HG03378 (cell line): ENCODE measurements at regions not wholly inside any gene's neighbourhood (a gene's known extent, or its start where the extent isn't known, plus 50 kb on each side); places are given as distances from the start of the nearest gene placed in this dataset.
"Not testable (repeated sequence)": the region's sequence is repeated elsewhere in the genome, so short reads cannot be mapped to it uniquely, and the experiment has no call there.

ENCODE experiments used
- ATAC-seq: cut with Tn5 transposase; IDR thresholded peaks from one replicate; pipeline ENCODE4 v1.9.1; 2021; ENCODE audit warnings: mild to moderate bottlenecking, moderate library complexity; ENCODE audit not compliant: unreplicated experiment

DNA sequence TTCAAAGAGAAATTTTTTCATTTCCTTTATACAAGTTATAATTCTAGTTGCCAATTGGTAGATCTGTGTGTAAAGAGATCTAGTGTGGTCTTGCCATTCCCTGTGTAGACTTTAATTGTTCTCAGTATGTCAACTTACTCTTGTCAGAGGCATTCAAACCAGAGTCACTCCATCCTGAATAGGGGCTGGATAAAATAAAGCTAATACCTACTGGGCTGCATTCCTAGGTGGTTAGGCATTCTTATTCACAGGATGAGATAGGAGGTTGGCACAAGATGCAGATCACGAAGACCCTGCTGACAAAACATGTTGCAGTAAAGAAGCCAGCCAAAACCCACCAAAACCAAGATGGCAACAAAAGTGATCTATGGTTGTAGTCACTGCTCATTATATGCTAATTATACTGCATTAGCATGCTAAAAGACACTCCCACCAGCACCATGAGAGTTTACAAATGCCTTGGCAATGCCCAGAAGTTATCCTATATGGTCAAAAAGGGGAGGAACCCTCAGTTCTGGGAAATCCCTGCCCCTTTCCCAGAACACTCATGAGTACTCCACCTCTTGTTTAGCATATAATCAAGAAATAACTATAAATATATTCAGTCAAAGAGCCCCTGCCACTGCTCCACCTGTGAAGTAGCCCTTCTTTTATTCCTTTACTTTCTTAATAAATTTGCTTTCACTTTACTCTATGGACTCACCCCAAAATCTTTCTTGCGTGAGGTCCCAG, 74.0 kb upstream of the ADAMTS5 start:
- no peak for ATAC-seq

GRCh38 chr21:27036736-27037301, 69.9 kb upstream of the ADAMTS5 start:
- no peak for ATAC-seq

DNA sequence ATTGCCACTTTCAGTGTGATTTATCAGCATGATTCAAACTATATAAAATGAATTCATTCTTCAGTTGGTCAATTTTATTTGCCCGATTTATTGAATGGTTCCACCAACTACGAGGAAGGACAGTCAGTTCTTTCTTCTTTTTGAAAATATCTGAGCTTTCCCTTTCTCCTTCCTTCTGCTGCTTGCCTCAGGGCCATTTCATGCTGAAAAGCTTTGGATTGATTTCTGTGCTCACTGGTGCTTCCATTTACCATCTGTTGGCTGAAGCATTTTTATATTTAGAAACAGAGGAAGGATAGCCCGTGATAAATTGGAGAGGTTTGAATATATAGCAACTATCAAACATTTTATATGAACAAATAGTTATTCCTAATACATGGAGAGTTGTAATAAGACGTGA, 68.9 kb upstream of the ADAMTS5 start:
- ATAC-seq: no peak

DNA sequence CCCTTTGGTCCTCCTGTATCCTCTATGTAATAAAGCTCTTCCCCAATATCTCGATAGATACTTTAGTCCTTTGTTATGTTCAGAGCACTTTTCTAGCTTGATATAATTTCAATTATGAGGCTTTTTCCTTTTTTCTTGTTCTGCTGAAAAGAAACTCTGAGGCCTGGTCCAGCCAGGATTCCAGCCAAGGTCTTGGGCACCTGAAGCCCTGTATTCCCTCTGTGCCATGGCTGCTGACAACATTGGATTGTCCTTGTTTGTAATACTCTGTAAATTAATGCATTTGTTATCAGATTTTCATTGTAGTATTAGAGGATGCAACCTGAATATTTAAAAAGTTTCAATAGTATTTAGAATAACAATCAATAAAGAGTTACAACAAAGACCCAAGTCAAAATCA, 67.9 kb upstream of the ADAMTS5 start:
- ATAC-seq: no peak

- ATAC-seq: no peak
Observed at GRCh38 chr21:27033471-27033870, 66.6 kb upstream of the ADAMTS5 start.

GRCh38 chr21:27026501-27026900, 59.6 kb upstream of the ADAMTS5 start:
- ATAC-seq: no peak

- ATAC-seq: not testable (repeated sequence)
Observed at GRCh38 chr21:27025708-27026107, 58.8 kb upstream of the ADAMTS5 start.

DNA sequence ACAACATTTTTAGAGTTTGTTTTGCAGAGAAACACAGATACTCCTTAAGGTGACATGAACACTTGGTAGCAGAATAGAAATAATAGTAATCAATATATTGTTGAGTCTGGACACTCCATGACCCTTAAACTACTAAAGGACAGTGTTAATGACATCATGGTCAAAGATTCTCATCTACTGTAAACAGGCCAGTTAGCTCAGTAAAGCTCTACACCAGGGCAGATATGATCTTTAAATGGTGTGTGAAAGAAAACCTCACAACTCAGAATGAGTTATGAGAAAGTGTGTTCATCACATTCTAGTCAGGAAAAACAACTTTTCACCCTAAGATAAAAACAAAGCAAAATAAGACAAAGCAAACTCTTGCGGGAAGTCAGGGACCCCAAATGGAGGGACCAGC, 58.1 kb upstream of the ADAMTS5 start:
- no peak for ATAC-seq

- ATAC-seq: no peak
Observed at GRCh38 chr21:27024301-27024700, 57.4 kb upstream of the ADAMTS5 start.

DNA sequence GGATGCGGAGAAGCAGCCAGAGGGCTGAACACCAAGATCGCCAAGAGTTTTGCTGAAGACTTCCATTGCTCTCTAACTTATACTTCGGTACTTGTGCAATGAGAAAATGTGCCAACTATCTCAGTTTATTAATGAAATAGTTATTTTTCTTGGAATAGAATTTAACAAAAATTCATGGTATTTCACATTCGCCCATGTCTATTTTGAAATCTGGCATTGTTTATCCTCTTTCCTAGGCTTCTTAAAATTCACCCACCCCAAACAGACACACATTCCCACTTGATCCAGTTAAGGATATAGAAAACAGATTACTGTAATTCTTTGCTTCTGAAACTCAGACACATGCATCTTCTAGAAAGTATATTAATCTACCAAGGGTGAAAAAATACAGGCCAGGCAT, 56.3 kb upstream of the ADAMTS5 start:
- no peak for ATAC-seq

DNA sequence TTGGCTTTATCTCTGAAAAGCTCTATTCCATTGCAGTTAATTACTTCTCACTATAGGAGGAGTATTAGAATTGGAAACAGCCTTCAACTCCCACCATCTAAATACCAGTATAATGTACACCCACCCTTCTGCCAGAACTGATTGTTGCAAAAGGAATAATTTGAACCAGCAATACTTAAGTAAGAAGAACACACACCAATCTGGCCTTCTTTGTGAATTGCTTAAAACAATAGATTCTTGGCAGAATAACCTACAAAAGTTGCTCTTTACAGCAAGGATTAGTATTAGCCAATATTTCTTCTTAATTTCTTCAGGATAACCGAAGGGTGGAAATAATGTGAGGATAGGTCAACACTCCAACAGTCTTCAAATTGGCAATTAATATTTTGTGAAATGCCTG, 54.9 kb upstream of the ADAMTS5 start:
- no peak for ATAC-seq

GRCh38 chr21:27021046-27021445, 54.2 kb upstream of the ADAMTS5 start:
- no peak for ATAC-seq

DNA sequence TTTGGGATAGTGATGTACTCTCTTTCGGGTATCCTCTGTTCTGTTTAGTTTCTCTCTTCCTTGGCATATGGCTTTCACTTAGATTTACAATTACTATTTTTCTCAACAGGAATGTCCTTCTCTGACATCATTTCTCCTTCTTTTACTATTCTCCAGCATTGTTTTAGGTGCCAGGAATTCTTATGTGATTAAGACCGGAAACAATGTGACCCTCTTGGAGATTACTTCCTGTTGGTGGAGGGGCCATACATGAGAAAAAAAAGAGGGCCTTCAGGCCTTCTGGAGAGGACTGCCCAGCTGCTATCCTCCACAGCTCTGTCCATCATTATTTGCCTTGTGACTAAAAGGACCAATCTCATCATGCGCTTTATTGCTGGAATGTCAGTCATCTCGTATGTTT, 50.4 kb upstream of the ADAMTS5 start:
- ATAC-seq: no peak
